ENCODE measurements at regions not wholly inside any gene's neighbourhood (a gene's known extent, or its start where the extent isn't known, plus 50 kb on each side); places are given as distances from the start of the nearest gene placed in this dataset.

DNA sequence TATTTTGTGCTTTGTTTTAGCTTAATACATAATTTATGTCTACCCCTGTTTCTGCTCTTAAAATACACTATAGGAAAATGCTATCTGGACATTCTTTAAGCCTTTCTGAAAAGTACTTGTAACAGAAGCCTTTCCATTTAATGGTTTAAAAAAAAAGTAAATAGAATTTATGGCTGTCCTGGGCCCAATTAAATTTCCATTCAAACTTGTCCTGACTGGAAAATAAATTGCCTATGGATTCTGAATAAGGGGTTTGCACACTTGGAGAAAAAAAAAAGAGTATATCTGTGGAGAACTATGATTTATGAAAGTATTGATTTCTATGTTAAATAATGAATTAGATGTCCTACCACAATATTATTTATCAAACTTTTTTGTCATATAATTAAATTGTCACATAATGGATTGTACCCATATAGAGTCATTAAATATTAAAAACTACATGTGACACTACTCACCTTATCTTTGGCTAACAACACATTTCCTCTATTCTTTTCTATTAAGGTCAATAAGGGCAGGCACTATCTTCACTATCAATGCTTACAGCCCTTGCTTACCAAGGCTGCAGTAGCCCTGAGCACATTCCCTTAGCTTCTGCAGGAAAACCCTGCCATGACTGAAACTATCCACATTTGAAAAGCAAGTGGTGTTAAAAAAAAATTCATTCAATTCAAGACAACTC lies 396.1 kb upstream of the ROBO2 start:
- no peak for TF ChIP-seq BACH2 (CRISPR knock-in tag; IDR thresholded peaks at IDR 0.05; ENCODE audit: borderline replicate concordance)
- TF ChIP-seq, protein P1, sequence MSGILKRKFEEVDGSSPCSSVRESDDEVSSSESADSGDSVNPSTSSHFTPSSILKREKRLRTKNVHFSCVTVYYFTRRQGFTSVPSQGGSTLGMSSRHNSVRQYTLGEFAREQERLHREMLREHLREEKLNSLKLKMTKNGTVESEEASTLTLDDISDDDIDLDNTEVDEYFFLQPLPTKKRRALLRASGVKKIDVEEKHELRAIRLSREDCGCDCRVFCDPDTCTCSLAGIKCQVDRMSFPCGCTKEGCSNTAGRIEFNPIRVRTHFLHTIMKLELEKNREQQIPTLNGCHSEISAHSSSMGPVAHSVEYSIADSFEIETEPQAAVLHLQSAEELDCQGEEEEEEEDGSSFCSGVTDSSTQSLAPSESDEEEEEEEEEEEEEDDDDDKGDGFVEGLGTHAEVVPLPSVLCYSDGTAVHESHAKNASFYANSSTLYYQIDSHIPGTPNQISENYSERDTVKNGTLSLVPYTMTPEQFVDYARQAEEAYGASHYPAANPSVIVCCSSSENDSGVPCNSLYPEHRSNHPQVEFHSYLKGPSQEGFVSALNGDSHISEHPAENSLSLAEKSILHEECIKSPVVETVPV (CRISPR knock-in tag; IDR thresholded peaks at IDR 0.05) = no peak
- TF ChIP-seq, protein P2, sequence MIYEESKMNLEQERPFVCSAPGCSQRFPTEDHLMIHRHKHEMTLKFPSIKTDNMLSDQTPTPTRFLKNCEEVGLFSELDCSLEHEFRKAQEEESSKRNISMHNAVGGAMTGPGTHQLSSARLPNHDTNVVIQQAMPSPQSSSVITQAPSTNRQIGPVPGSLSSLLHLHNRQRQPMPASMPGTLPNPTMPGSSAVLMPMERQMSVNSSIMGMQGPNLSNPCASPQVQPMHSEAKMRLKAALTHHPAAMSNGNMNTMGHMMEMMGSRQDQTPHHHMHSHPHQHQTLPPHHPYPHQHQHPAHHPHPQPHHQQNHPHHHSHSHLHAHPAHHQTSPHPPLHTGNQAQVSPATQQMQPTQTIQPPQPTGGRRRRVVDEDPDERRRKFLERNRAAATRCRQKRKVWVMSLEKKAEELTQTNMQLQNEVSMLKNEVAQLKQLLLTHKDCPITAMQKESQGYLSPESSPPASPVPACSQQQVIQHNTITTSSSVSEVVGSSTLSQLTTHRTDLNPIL (CRISPR knock-in tag; IDR thresholded peaks at IDR 0.05; ENCODE audit: low read depth) = no peak
- TF ChIP-seq ISL1 (CRISPR knock-in tag; IDR thresholded peaks at IDR 0.05) = no peak; the same call in 1 of the 2 replicates
- TF ChIP-seq GLIS3 (CRISPR knock-in tag; IDR thresholded peaks at IDR 0.05) = no peak
- no peak for TF ChIP-seq PPARA (CRISPR knock-in tag; IDR thresholded peaks at IDR 0.05; ENCODE audit: borderline replicate concordance)
- TF ChIP-seq ZNF8 (CRISPR knock-in tag; IDR thresholded peaks at IDR 0.05) = no peak
- TF ChIP-seq, protein P3, sequence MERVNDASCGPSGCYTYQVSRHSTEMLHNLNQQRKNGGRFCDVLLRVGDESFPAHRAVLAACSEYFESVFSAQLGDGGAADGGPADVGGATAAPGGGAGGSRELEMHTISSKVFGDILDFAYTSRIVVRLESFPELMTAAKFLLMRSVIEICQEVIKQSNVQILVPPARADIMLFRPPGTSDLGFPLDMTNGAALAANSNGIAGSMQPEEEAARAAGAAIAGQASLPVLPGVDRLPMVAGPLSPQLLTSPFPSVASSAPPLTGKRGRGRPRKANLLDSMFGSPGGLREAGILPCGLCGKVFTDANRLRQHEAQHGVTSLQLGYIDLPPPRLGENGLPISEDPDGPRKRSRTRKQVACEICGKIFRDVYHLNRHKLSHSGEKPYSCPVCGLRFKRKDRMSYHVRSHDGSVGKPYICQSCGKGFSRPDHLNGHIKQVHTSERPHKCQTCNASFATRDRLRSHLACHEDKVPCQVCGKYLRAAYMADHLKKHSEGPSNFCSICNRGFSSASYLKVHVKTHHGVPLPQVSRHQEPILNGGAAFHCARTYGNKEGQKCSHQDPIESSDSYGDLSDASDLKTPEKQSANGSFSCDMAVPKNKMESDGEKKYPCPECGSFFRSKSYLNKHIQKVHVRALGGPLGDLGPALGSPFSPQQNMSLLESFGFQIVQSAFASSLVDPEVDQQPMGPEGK (CRISPR knock-in tag; IDR thresholded peaks at IDR 0.05; ENCODE audit: borderline replicate concordance) = no peak
- TF ChIP-seq TCF4 (CRISPR knock-in tag; IDR thresholded peaks at IDR 0.05; ENCODE audit: borderline replicate concordance) = no peak
- TF ChIP-seq, protein P4, sequence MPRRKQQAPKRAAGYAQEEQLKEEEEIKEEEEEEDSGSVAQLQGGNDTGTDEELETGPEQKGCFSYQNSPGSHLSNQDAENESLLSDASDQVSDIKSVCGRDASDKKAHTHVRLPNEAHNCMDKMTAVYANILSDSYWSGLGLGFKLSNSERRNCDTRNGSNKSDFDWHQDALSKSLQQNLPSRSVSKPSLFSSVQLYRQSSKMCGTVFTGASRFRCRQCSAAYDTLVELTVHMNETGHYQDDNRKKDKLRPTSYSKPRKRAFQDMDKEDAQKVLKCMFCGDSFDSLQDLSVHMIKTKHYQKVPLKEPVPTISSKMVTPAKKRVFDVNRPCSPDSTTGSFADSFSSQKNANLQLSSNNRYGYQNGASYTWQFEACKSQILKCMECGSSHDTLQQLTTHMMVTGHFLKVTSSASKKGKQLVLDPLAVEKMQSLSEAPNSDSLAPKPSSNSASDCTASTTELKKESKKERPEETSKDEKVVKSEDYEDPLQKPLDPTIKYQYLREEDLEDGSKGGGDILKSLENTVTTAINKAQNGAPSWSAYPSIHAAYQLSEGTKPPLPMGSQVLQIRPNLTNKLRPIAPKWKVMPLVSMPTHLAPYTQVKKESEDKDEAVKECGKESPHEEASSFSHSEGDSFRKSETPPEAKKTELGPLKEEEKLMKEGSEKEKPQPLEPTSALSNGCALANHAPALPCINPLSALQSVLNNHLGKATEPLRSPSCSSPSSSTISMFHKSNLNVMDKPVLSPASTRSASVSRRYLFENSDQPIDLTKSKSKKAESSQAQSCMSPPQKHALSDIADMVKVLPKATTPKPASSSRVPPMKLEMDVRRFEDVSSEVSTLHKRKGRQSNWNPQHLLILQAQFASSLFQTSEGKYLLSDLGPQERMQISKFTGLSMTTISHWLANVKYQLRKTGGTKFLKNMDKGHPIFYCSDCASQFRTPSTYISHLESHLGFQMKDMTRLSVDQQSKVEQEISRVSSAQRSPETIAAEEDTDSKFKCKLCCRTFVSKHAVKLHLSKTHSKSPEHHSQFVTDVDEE (CRISPR knock-in tag; IDR thresholded peaks at IDR 0.05) = no peak
- no peak for ATAC-seq

DNA sequence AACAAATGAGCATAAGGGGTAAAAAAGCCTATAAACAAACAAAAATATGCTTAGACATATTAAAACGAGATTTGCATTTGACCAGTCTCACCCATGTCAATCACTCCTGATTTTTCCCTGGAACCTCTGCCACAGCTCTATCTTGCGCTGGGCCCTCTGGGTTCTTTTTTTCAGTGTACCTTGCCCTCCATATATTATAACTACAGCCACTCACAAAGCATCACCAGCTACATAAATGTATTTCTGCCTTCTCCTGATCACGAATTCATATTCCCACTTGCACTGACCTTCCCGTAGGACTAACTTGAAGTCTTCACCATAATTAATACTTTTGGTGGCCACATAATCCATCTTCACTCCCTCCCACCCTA lies 395.6 kb upstream of the ROBO2 start:
- ATAC-seq = no peak
- no peak for TF ChIP-seq TOX (CRISPR knock-in tag; IDR thresholded peaks at IDR 0.05; ENCODE audit: borderline replicate concordance)

DNA sequence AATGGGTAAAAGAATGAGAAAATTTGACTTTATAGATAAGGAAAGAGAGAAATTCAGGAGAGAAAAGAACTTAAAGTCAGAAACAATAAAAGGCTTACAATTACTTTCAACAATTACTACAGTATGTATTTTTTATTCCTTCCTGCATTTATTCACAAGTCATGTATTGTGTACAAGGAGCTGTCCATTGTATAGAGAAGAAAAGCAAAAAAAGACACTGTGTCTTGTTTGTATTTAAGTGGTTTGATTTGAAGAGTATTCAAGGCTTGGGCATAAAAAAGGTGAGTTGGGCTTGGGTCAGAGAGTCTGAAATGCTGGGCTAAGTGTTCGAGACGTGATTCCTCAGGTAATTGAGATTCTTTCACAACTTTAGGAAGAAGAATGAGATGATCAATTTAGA lies 394.2 kb upstream of the ROBO2 start:
- no peak for ATAC-seq
- no peak for TF ChIP-seq ZNF70 (CRISPR knock-in tag; IDR thresholded peaks at IDR 0.05)

DNA sequence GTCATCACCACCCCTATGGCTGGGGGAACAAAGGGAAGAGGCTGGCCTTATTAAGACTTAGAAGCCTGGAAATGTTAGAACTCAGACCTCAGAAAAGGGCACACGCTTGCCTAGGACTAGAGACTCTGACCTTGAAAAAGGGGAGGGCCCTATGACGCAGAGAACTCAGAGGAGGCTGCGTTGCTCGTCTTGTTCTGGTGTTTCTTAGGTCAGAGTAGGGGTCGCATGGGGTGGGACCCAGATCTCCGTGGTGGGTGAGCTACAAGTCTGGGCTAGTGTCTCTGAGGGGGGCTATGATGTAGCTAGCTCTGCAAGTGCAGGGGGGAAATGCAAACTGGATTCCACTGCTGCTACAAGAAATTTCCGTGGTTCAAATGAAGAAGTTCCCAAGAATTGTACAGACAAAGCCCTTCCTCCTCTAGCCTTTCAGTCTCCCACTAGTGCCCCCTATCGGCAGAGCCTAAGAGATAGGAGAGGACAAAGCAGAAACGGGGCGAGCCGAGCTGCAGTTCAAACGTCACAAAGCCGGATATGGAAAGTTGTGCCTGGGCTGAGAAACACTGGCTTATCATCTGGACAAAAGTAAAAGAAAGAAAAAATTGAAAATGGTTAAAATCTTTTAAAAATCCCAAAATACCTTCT lies 392.9 kb upstream of the ROBO2 start:
- no peak for ATAC-seq
- TF ChIP-seq OSR1 (CRISPR knock-in tag; IDR thresholded peaks at IDR 0.05) (no peak), TOX (CRISPR knock-in tag; IDR thresholded peaks at IDR 0.05; ENCODE audit: borderline replicate concordance) (no peak), GLIS3 (CRISPR knock-in tag; IDR thresholded peaks at IDR 0.05) (no peak), TCF4 (CRISPR knock-in tag; IDR thresholded peaks at IDR 0.05; ENCODE audit: borderline replicate concordance) (no peak), ISL1 (CRISPR knock-in tag; IDR thresholded peaks at IDR 0.05) (no peak), RARB (CRISPR knock-in tag; IDR thresholded peaks at IDR 0.05) (no peak), SNAI2 (CRISPR knock-in tag; IDR thresholded peaks at IDR 0.05) (no peak)
- TF ChIP-seq, protein P2 (CRISPR knock-in tag; IDR thresholded peaks at IDR 0.05; ENCODE audit: low read depth) = no peak

DNA sequence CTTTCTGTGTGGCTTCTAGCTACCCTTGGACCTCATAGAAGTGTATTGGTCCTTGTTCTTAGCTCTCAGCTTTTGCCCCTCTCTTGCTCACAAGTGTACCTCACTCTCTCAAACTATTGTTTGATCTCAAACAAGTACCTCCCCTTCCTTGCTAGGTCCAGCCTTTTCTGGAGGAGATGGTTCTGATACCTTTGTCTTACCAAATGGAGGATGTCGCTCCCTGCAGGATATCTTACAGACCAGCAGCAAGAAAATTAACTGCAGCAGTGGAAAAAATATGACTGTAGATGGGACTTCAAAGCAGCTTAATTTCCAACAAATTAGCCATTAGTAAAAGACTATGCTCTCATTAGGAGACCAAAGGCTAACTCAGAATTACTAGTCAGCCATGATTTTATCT lies 388.1 kb upstream of the ROBO2 start:
- no peak for ATAC-seq
- TF ChIP-seq TOX (CRISPR knock-in tag; IDR thresholded peaks at IDR 0.05; ENCODE audit: borderline replicate concordance) (no peak), ZNF565 (CRISPR knock-in tag; conservative IDR thresholded peaks at IDR 0.05; ENCODE audit: low read depth) (no peak), GLIS3 (CRISPR knock-in tag; IDR thresholded peaks at IDR 0.05) (no peak), ZNF8 (CRISPR knock-in tag; IDR thresholded peaks at IDR 0.05) (no peak), OSR1 (CRISPR knock-in tag; IDR thresholded peaks at IDR 0.05) (no peak)
- TF ChIP-seq, protein P3 (CRISPR knock-in tag; IDR thresholded peaks at IDR 0.05; ENCODE audit: borderline replicate concordance) = no peak
- TF ChIP-seq, protein P5, sequence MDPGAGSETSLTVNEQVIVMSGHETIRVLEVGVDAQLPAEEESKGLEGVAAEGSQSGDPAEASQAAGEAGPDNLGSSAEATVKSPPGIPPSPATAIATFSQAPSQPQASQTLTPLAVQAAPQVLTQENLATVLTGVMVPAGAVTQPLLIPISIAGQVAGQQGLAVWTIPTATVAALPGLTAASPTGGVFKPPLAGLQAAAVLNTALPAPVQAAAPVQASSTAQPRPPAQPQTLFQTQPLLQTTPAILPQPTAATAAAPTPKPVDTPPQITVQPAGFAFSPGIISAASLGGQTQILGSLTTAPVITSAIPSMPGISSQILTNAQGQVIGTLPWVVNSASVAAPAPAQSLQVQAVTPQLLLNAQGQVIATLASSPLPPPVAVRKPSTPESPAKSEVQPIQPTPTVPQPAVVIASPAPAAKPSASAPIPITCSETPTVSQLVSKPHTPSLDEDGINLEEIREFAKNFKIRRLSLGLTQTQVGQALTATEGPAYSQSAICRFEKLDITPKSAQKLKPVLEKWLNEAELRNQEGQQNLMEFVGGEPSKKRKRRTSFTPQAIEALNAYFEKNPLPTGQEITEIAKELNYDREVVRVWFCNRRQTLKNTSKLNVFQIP (CRISPR knock-in tag; IDR thresholded peaks at IDR 0.05; ENCODE audit: borderline replicate concordance, low read depth) = no peak

All from SK-N-SH treated with all-trans-retinoic acid at 6 μM for 48 hours (cell line).